Activated B cell treated with CpG ODN at 0.5 μM for 24 hours (primary cell): ENCODE measurements at regions not wholly inside any gene's neighbourhood (a gene's known extent, or its start where the extent isn't known, plus 50 kb on each side); places are given as distances from the start of the nearest gene placed in this dataset.

Source experiments
- ATAC-seq: fragments of 200-7000 bp; cut with Tn5 transposase; one replicate; pipeline ENCODE4 v1.10.0; 2021; ENCODE audit warnings: low read depth, mild to moderate bottlenecking, moderate library complexity
- CTCF ChIA-PET: fragments of 350-600 bp; sonication (Branson Sonifier 250); formaldehyde crosslinking; loops from one replicate; lab custom pipeline; 2021; ENCODE audit warnings: antibody characterized with exemption; lab: Charles Lee
- POLR2A ChIA-PET: fragments of 350-600 bp; sonication (Branson Sonifier 250); formaldehyde crosslinking; loops from one replicate; lab custom pipeline; 2021; ENCODE audit warnings: antibody characterized with exemption; lab: Charles Lee
- DNase-seq: peaks from one replicate; pipeline ENCODE4 v3.0.0; 2022
- H3K27ac Mint-ChIP-seq: one replicate; pipeline ENCODE4 v1.8.0; 2020; ENCODE audit warnings: mixed read lengths
- H3K27me3 Mint-ChIP-seq: one replicate; pipeline ENCODE4 v1.8.0; 2021; ENCODE audit warnings: mixed read lengths
- H3K36me3 Mint-ChIP-seq: one replicate; pipeline ENCODE4 v1.8.0; 2021; ENCODE audit warnings: low read depth, mixed read lengths
- H3K4me1 Mint-ChIP-seq: one replicate; pipeline ENCODE4 v1.8.0; 2021; ENCODE audit warnings: mixed read lengths
- H3K4me3 Mint-ChIP-seq: one replicate; pipeline ENCODE4 v1.8.0; 2020; ENCODE audit warnings: mild to moderate bottlenecking, mixed read lengths
- H3K9me3 Mint-ChIP-seq: one replicate; pipeline ENCODE4 v1.8.0; 2020; ENCODE audit warnings: mixed read lengths
- CTCF ChIP-seq: fragments of 200-600 bp; IDR thresholded peaks from one replicate; pipeline ENCODE4 v1.8.0; 2022; ENCODE audit warnings: antibody characterized with exemption, mild to moderate bottlenecking
- intact Hi-C: fragments of 100-400 bp; cut with micrococcal nuclease; formaldehyde crosslinking; loops from one replicate; pipeline ENCODE4 v1.15.1; 2024

- DNase-seq: no peak
- intact Hi-C loops: no loop called here
- H3K27ac Mint-ChIP-seq: no peak overlapping the region
- no peaks in the 10 kb centered on the region for H3K4me1 Mint-ChIP-seq
- ATAC-seq: no peak
- TF ChIP-seq CTCF: no peak
- H3K27me3 Mint-ChIP-seq: peaks cover 15% of the 10 kb centered on the region
- H3K36me3 Mint-ChIP-seq: no peaks in the 10 kb centered on the region
- ChIA-PET CTCF (no interaction called here), POLR2A (no interaction called here)
- no peaks in the 10 kb centered on the region for H3K9me3 Mint-ChIP-seq
- no peak overlapping the region for H3K4me3 Mint-ChIP-seq
Observed at GRCh38 chr2:41942278-41942677, 105.5 kb upstream of the PKDCC start.

GRCh38 chr2:41943159-41943558 is 104.7 kb upstream of the PKDCC start:
- POLR2A ChIA-PET: interaction anchor here (1.2 kb wide), 1 partner anchor 10 kb away, joined by 3 read pairs; no protein-coding TSS in a partner anchor
- H3K27ac Mint-ChIP-seq: no peak overlapping the region
- H3K36me3 Mint-ChIP-seq: no peaks in the 10 kb centered on the region
- H3K9me3 Mint-ChIP-seq: no peaks in the 10 kb centered on the region
- no peaks in the 10 kb centered on the region for H3K4me1 Mint-ChIP-seq
- H3K4me3 Mint-ChIP-seq: no peak overlapping the region
- intact Hi-C loops: no loop called here
- CTCF ChIA-PET: no interaction called here
- DNase-seq: no peak
- no peak for ATAC-seq
- H3K27me3 Mint-ChIP-seq: peaks cover 15% of the 10 kb centered on the region
- TF ChIP-seq CTCF: no peak

GRCh38 chr2:41944220-41944880 is 103.5 kb upstream of the PKDCC start:
- intact Hi-C loops: no loop called here
- CTCF ChIA-PET: no interaction called here
- DNase-seq (no peak), ATAC-seq (no peak)
- no peaks in the 10 kb centered on the region for H3K4me1 Mint-ChIP-seq
- H3K4me3 Mint-ChIP-seq: no peak overlapping the region
- no peak overlapping the region for H3K27ac Mint-ChIP-seq
- no peaks in the 10 kb centered on the region for H3K36me3 Mint-ChIP-seq
- H3K27me3 Mint-ChIP-seq: peaks cover 15% of the 10 kb centered on the region
- POLR2A ChIA-PET: interaction anchor here (0.5 to 1.2 kb wide), 2 partner anchors 9 to 848 kb away, joined by 3 read pairs; no protein-coding TSS in a partner anchor
- TF ChIP-seq CTCF: no peak
- no peaks in the 10 kb centered on the region for H3K9me3 Mint-ChIP-seq

GRCh38 chr2:41947701-41948396 is 100.0 kb upstream of the PKDCC start:
- ChIA-PET CTCF (no interaction called here), POLR2A (interaction anchor here (0.6 kb wide), 1 partner anchor 461 kb away, joined by 4 read pairs; no protein-coding TSS in a partner anchor)
- ATAC-seq (no peak), DNase-seq (no peak)
- no peaks in the 10 kb centered on the region for H3K36me3 Mint-ChIP-seq
- H3K27me3 Mint-ChIP-seq: peaks cover 11% of the 10 kb centered on the region
- TF ChIP-seq CTCF: no peak
- no peak overlapping the region for H3K27ac Mint-ChIP-seq
- intact Hi-C loops: no loop called here
- no peak overlapping the region for H3K4me3 Mint-ChIP-seq
- no peaks in the 10 kb centered on the region for H3K9me3 Mint-ChIP-seq
- peaks cover 8% of the 10 kb centered on the region for H3K4me1 Mint-ChIP-seq

- POLR2A ChIA-PET: interaction anchor here (0.6 kb wide), 1 partner anchor 461 kb away, joined by 4 read pairs; no protein-coding TSS in a partner anchor
Observed at GRCh38 chr2:41948397-41948763, 99.4 kb upstream of the PKDCC start.

More at GRCh38 chr2:41948397-41948763, 99.4 kb upstream of the PKDCC start:
- CTCF ChIA-PET: no interaction called here
- peaks cover 13% of the 10 kb centered on the region for H3K4me1 Mint-ChIP-seq
- no peak overlapping the region for H3K27ac Mint-ChIP-seq
- TF ChIP-seq CTCF: no peak
- H3K36me3 Mint-ChIP-seq: no peaks in the 10 kb centered on the region
- DNase-seq (no peak), ATAC-seq (no peak)
- H3K4me3 Mint-ChIP-seq: no peak overlapping the region
- no peaks in the 10 kb centered on the region for H3K9me3 Mint-ChIP-seq
- intact Hi-C loops: no loop called here
- peaks cover 11% of the 10 kb centered on the region for H3K27me3 Mint-ChIP-seq
